ENCODE measurements at regions not wholly inside any gene's neighbourhood (a gene's known extent, or its start where the extent isn't known, plus 50 kb on each side); places are given as distances from the start of the nearest gene placed in this dataset.

DNA sequence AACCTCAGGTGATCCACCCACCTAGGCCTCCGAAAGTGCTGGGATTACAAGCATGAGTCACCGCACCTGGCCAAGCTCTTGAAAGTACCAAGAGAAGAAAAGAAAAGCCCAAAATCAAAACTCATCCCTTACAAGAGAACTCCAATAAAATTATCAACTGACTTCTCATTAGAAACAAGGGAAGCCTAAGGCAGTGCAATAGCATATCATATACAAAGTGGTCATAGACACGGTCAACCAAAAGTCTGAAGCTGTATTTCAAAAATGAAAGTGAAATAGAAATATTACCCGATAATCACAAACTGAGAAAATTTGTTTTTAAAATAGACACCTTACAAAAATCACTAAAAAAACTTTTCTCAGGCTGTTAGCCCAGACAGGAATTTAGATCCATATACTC lies 1321.1 kb upstream of the GJE1 start:
- TF ChIP-seq ZNF146 (CRISPR knock-in tag; IDR thresholded peaks at IDR 0.05; ENCODE audit: unreplicated experiment) (no peak), ZNF668 (CRISPR knock-in tag; IDR thresholded peaks at IDR 0.05) (no peak), MLLT1 (IDR thresholded peaks at IDR 0.05) (no peak), ZNF274 (IDR thresholded peaks at IDR 0.05; ENCODE audit: borderline replicate concordance, low read depth, low read length) (no peak), FOSL1 (tag; conservative IDR thresholded peaks at IDR 0.05) (no peak), HIVEP1 (CRISPR knock-in tag; IDR thresholded peaks at IDR 0.05) (no peak), CEBPB (tag; IDR thresholded peaks at IDR 0.05) (no peak), GATAD2B (IDR thresholded peaks at IDR 0.05; ENCODE audit: borderline replicate concordance) (no peak), ARID1B (IDR thresholded peaks at IDR 0.05) (no peak), SMAD3 (CRISPR knock-in tag; conservative IDR thresholded peaks at IDR 0.05) (no peak), RBM14 (IDR thresholded peaks at IDR 0.05; ENCODE audit: borderline replicate concordance, insufficient read depth, low read depth, low read length) (no peak), HOMEZ (CRISPR knock-in tag; IDR thresholded peaks at IDR 0.05) (no peak), U2AF1 (optimal IDR thresholded peaks at IDR 0.05; ENCODE audit: low read depth, low read length) (no peak), KLF6 (CRISPR knock-in tag; IDR thresholded peaks at IDR 0.05; ENCODE audit: borderline replicate concordance) (no peak), PRPF4 (IDR thresholded peaks at IDR 0.05; ENCODE audit: insufficient read depth, low read depth, low read length, poor library complexity, severe bottlenecking) (no peak)
- TF ChIP-seq, protein P1, sequence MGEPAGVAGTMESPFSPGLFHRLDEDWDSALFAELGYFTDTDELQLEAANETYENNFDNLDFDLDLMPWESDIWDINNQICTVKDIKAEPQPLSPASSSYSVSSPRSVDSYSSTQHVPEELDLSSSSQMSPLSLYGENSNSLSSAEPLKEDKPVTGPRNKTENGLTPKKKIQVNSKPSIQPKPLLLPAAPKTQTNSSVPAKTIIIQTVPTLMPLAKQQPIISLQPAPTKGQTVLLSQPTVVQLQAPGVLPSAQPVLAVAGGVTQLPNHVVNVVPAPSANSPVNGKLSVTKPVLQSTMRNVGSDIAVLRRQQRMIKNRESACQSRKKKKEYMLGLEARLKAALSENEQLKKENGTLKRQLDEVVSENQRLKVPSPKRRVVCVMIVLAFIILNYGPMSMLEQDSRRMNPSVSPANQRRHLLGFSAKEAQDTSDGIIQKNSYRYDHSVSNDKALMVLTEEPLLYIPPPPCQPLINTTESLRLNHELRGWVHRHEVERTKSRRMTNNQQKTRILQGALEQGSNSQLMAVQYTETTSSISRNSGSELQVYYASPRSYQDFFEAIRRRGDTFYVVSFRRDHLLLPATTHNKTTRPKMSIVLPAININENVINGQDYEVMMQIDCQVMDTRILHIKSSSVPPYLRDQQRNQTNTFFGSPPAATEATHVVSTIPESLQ (CRISPR knock-in tag; IDR thresholded peaks at IDR 0.05) = no peak
- intact Hi-C loops (cut with micrococcal nuclease) = no loop called here
- FAIRE-seq (no peak), DNase-seq (ENCODE audit: extremely low read depth in 1 of 4, low spot score in 3 of 4) (no peak), ATAC-seq (no peak)
- BruUV-seq (replicated peaks) = no TSS peak
- Histone ChIP-seq H3K27ac (ENCODE audit: extremely low read depth, low read depth, low read length) (no peak overlapping the region), H3K9me3 (replicated peaks; ENCODE audit: control insufficient read depth, insufficient read depth, low read depth, low read length) (no peaks in the 10 kb centered on the region), H3K4me1 (replicated peaks in 1 of 2; ENCODE audit: control insufficient read depth in 2 of 2, insufficient read depth in 2 of 2, low read length in 2 of 2) (no peaks in the 10 kb centered on the region), H4K20me1 (replicated peaks; ENCODE audit: control insufficient read depth, insufficient read depth, low read length) (no peaks in the 10 kb centered on the region), H3K27me3 (ENCODE audit: control insufficient read depth in 2 of 2, insufficient read depth in 2 of 2, low read length in 2 of 2) (no peaks in the 10 kb centered on the region), H2AFZ (ENCODE audit: low read depth, low read length) (no peak overlapping the region), H3K4me2 (ENCODE audit: insufficient read depth, low read length) (no peak overlapping the region), H3K36me3 (ENCODE audit: control insufficient read depth, insufficient read depth, low read length) (no peaks in the 10 kb centered on the region), H3K9ac (ENCODE audit: insufficient read depth in 1 of 2, low read depth in 2 of 2, low read length in 2 of 2) (no peak overlapping the region), H3K9me1 (ENCODE audit: control insufficient read depth, insufficient read depth, low read length) (no peaks in the 10 kb centered on the region), H3K79me2 (ENCODE audit: control insufficient read depth, insufficient read depth, low read length) (no peaks in the 10 kb centered on the region), H3K4me3 (no peak overlapping the region)
- POLR2A ChIA-PET = no interaction called here
- 14% methylated on average over 4 of the region's 4 CpGs for WGBS (ENCODE audit: insufficient coverage, low coverage, missing lambda C conversion rate)
- in situ Hi-C loops (cut with MboI) = no loop called here
- CTCF ChIA-PET (ENCODE audit: low intra/inter-chr PET ratio) = no interaction called here

Data from K562 (cell line).